NCI-H2171 treated with DMSO at 0.1 percent for 48 hours (cell line): ENCODE measurements at regions not wholly inside any gene's neighbourhood (a gene's known extent, or its start where the extent isn't known, plus 50 kb on each side); places are given as distances from the start of the nearest gene placed in this dataset.
A peak's percentile ranks its signal among the peaks of the same experiment; 100 is the strongest.

ENCODE experiments used
- DNase-seq: peaks from one replicate; lab custom pipeline; 2025; lab: John Stamatoyannopoulos, UW

DNA sequence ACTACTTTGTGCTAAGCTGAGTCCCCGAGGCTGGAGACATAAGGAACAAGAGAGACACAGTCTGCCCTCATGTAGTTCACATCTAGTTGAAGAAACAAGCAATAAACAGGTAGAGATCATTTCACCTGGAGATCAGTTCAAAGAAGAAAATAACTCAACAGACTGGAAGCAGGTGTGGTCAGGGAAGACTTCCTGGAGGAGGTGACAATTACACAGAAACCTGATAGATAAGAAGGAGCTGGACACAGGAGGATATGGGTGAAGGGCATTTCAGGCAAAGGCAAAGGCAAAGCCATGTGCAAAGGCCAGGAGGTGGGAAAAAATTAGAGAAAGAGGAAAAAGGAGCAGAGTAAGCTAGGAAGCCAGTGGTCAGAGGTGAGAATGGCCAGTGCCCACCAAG is 115.6 kb downstream of the MN1 start:
- no peak for DNase-seq

DNA sequence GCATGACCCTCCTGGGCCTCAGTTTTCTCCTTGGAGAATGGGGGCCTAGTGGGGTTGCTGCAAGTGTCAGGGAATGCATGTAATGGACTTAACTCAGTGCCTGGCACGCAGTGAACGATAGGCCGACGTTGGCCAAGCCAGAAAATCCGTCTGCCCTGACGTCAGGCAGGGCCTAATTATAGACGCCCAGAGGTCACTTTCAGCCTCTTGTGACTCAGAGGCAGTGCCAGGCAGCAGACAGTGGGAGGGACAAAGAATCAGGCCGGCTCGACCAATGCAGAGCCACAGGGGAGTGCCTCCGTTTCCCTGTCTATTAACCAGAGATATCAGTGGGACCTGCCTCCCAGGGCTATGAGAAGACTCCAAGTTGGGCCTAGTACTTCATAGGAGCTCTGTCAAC is 115.0 kb downstream of the MN1 start:
- no peak for DNase-seq

DNA sequence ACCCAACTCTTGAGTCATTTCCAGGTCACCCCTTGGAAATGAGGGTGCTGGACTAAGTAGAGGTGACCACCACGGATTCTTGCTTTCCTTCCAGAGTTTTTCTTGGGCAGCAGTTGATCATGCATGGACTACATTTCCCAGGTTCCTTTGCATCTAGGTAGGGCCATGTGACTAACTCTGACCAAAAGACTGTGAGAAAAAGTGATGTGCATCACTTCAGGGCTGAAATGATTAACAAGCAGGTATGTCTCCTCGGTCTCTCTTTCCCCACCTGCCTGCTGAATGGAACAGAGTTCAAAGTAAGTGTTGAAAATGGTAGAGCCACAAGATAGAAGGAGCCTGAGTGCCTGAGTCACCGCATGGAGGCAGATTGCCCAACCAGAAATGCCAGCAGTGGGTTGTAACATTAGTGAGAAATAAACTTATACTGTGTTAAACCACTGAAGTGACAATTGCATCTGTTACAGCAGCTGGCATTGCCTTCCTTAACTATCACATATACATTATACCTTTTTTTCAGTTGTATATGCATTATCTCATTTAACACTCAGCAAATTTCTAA is 113.5 kb downstream of the MN1 start:
- peak; percentile 39 for DNase-seq

DNA sequence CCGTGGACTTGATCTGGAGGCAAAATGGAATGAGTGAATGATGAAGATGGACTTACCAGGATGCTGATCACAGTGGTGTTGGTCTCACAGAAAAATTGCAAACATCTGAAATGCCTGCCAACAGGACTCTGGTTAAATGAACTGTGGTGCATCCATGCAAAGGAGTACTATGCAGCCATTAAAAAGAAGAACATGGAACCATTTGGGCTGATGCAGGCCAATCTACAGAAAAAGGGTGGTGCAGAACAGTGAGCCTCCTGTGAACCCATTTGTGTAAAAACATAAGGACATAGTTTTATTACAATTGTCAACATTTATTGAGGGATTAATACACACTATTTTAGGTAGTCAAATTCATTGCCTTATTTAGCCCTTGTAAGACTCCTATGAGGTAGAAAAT is 111.9 kb downstream of the MN1 start:
- no peak for DNase-seq

DNA sequence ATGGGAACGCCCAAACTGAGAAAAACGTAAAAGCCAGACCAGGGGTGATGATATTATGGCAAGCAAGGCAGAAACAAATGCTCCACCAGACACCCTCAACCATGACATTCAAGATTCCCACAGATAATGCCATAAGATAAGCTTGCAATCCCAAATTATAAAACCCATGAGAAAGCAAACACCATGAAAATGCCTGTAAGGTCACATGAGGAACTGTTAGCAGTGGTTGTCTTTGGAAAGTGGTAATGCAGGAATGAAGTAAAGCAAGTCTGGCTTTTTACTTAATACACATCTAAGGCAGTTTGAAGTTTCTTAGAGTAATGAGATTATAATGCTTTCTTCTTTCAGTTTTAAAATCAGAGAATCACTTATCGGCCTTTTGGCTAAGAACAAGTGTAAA is 111.0 kb downstream of the MN1 start:
- no peak for DNase-seq

DNA sequence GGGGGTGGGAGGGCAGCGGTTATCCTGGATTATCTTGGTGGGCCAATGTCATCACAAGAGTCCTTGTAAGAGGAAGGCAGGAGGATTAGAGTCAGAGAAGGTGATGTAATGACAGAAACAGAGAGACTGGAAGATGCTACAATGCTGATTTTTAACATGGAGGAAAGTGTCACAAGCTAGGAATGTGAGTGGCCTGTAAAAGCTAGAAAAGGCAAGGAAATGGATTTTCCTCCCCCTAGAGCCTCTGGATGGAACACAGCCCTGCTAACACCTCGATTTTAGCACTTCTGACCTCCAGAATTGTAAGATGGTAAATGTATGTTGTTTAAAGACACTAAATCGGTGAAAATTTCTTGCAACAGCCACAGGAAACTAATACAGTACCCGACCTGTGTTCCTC is 109.3 kb downstream of the MN1 start:
- no peak for DNase-seq

DNA sequence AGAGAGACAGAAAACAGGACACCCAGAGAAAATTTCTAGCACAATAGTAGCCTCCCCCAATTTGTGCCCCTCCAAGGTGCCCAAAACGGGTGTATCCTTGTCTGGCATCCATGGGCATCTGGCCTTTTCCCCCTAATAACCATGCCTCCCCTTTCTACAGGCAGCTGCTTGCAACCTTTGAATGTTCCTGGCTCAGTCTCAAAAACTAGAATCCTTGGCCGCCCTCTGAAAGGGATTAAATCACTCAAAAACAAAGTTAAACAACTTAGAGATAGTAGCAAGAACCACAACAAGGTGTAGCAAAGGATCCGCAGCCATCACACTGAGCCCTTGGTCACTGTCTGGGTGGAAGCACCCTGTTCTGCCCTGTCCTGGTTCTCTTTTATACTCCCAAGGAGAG is 105.6 kb downstream of the MN1 start:
- DNase-seq = no peak

DNA sequence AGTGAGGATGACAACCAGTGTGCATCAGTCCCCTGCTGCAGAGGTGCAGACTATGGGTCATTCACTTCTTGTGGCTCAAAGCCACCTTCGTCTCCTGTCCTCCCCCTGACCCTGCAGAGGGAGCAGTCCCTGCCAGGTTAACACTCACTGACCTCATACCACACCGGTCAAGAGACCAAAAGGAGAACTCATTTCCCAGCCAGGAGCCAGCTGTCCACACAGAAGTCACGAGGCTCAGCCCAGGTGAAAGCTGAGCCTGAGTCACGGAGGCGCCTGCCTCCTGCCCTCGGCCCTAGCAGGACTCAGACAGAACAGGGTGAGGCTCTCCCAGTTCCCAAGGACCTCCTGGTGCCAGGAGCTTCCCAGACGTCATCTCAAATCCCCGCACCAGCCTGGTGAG is 103.7 kb downstream of the MN1 start:
- no peak for DNase-seq
